ENCODE measurements at regions not wholly inside any gene's neighbourhood (a gene's known extent, or its start where the extent isn't known, plus 50 kb on each side); places are given as distances from the start of the nearest gene placed in this dataset.

DNA sequence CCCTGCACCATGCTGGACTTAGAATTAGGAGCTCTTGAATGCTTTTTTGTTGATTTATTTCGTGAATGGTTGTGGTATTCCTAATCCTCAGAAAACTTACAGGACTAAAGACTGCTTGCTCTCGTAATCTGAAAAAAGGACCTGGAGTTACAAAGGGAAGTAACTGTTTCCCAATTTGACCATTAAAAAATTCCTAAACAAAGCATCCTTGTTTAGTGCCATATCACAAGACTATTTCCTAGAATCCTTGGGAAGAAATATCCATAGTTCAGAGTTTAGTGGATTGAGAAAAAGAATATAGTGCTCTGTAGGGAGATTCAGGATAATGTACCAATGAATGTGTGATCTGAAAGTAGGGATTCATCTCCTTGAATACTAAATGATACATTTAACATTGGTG, 186.8 kb downstream of the NDFIP2 start:
- H3F3A ChIP-seq (replicated peaks; ENCODE audit: low read depth) = no peaks in the 10 kb centered on the region
- no peak overlapping the region for H3K27ac ChIP-seq (ENCODE audit: low read depth)
- DNase-seq (ENCODE audit: low spot score) = no peak
- H3K4me3 Mint-ChIP-seq = no peak overlapping the region
- H3K4me1 ChIP-seq (ENCODE audit: insufficient read depth) = no peaks in the 10 kb centered on the region
- H3K27me3 Mint-ChIP-seq (ENCODE audit: insufficient read depth, low read depth, poor library complexity) = no peaks in the 10 kb centered on the region
- TF ChIP-seq STAT1 (IDR thresholded peaks at IDR 0.05; ENCODE audit: unreplicated experiment) = no peak
- no peak for TF ChIP-seq EZH2 (IDR thresholded peaks at IDR 0.05; ENCODE audit: low read depth, unreplicated experiment)
- TF ChIP-seq, protein P1, sequence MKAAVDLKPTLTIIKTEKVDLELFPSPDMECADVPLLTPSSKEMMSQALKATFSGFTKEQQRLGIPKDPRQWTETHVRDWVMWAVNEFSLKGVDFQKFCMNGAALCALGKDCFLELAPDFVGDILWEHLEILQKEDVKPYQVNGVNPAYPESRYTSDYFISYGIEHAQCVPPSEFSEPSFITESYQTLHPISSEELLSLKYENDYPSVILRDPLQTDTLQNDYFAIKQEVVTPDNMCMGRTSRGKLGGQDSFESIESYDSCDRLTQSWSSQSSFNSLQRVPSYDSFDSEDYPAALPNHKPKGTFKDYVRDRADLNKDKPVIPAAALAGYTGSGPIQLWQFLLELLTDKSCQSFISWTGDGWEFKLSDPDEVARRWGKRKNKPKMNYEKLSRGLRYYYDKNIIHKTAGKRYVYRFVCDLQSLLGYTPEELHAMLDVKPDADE (IDR thresholded peaks at IDR 0.05) = no peak
- no peak for TF ChIP-seq CTCF (conservative IDR thresholded peaks at IDR 0.05; ENCODE audit: low read depth in 2 of 2)
- TF ChIP-seq CREB1 (CRISPR knock-in tag; IDR thresholded peaks at IDR 0.05; ENCODE audit: low read depth) = no peak
- TF ChIP-seq EZH2phosphoT487 (IDR thresholded peaks at IDR 0.05; ENCODE audit: unreplicated experiment) = no peak
- TF ChIP-seq ZNF462 (CRISPR knock-in tag; IDR thresholded peaks at IDR 0.05) = no peak
- no peak for TF ChIP-seq NANOG (IDR thresholded peaks at IDR 0.05; ENCODE audit: borderline replicate concordance)
- no peak for TF ChIP-seq POLR2AphosphoS5 (IDR thresholded peaks at IDR 0.05; ENCODE audit: low read depth)
- TF ChIP-seq REST (IDR thresholded peaks at IDR 0.05; ENCODE audit: unreplicated experiment) = no peak
- TF ChIP-seq ZNF114 (CRISPR knock-in tag; IDR thresholded peaks at IDR 0.05) = no peak
- no peak for TF ChIP-seq ZNF331 (CRISPR knock-in tag; IDR thresholded peaks at IDR 0.05; ENCODE audit: low read depth)
- no peak for TF ChIP-seq JUNB (IDR thresholded peaks at IDR 0.05; ENCODE audit: unreplicated experiment)
- H3K9me3 Mint-ChIP-seq = no peaks in the 10 kb centered on the region
- no peaks in the 10 kb centered on the region for H3K79me2 ChIP-seq (replicated peaks; ENCODE audit: insufficient read depth)
- H3K4me3 ChIP-seq = no peak overlapping the region
- H3K36me3 Mint-ChIP-seq (ENCODE audit: low read depth) = no peaks in the 10 kb centered on the region
- H3K36me3 ChIP-seq (ENCODE audit: insufficient read depth) = no peaks in the 10 kb centered on the region
- no peaks in the 10 kb centered on the region for H3K27me3 ChIP-seq (ENCODE audit: insufficient read depth)
- peaks cover 3% of the 10 kb centered on the region for H3K4me1 Mint-ChIP-seq
- ATAC-seq = no peak
- no peaks in the 10 kb centered on the region for H4K20me1 ChIP-seq (replicated peaks; ENCODE audit: insufficient read depth)
- H3K9me2 ChIP-seq (ENCODE audit: insufficient read depth) = no peaks in the 10 kb centered on the region
- no peak overlapping the region for H2AFZ ChIP-seq
- no peak overlapping the region for H3K27ac Mint-ChIP-seq
- no peak overlapping the region for H3K4me2 ChIP-seq

Data from GM23338 (cell line).